Fibroblast of lung (primary cell): ENCODE measurements at regions not wholly inside any gene's neighbourhood (a gene's known extent, or its start where the extent isn't known, plus 50 kb on each side); places are given as distances from the start of the nearest gene placed in this dataset.

ENCODE experiments used
- DNase-seq, 2 donors: peaks; one replicate each; pipeline versions ENCODE4 v3.0.0 to v3.0.0-alpha.2; 2010; ENCODE audit warnings: low read depth in 2 of 2
- H2AFZ ChIP-seq: 2 replicates; pipeline ENCODE4 v1.5.1; 2012; ENCODE audit warnings: low read length, control low read depth, inconsistent platforms
- H3K27ac ChIP-seq: 2 replicates; pipeline ENCODE4 v1.5.1; 2011; ENCODE audit warnings: low read length, control low read depth; ENCODE audit not compliant: insufficient read depth
- H3K27me3 ChIP-seq: 2 replicates; pipeline ENCODE4 v1.5.1; 2011; ENCODE audit warnings: mild to moderate bottlenecking, low read length; ENCODE audit not compliant: control insufficient read depth, insufficient read depth
- H3K36me3 ChIP-seq: 2 replicates; pipeline ENCODE4 v1.5.1; 2011; ENCODE audit warnings: low read length; ENCODE audit not compliant: control insufficient read depth, insufficient read depth
- H3K4me1 ChIP-seq: 2 replicates; pipeline ENCODE4 v1.5.1; 2011; ENCODE audit warnings: low read length; ENCODE audit not compliant: control insufficient read depth, insufficient read depth; ENCODE audit errors: extremely low read depth
- H3K4me2 ChIP-seq: 2 replicates; pipeline ENCODE4 v1.5.1; 2011; ENCODE audit warnings: low read length, control low read depth; ENCODE audit not compliant: insufficient read depth; ENCODE audit errors: extremely low read depth
- H3K4me3 ChIP-seq, 4 experiments: fragments of 200-600 bp in 1 of 4; sonication (generic) in 1 of 4; replicated peaks in 1 of 4; 2 replicates each; pipeline ENCODE4 v1.5.1; 2011 to 2016; ENCODE audit warnings: low read length in 4 of 4, low read depth in 3 of 4, mild to moderate bottlenecking in 3 of 4, control low read depth in 2 of 4, inconsistent platforms in 1 of 4, mixed read lengths in 1 of 4; ENCODE audit not compliant: insufficient read depth in 1 of 4; ENCODE audit errors: control extremely low read depth in 1 of 4
- H3K79me2 ChIP-seq: 2 replicates; pipeline ENCODE4 v1.5.1; 2012; ENCODE audit warnings: mild to moderate bottlenecking, low read length, inconsistent platforms; ENCODE audit not compliant: control insufficient read depth, insufficient read depth
- H3K9ac ChIP-seq: 2 replicates; pipeline ENCODE4 v1.5.1; 2011; ENCODE audit warnings: mild to moderate bottlenecking, low read length, control low read depth; ENCODE audit not compliant: insufficient read depth
- H3K9me3 ChIP-seq: 2 replicates; pipeline ENCODE4 v1.5.1; 2012; ENCODE audit warnings: low read depth, low read length; ENCODE audit not compliant: control insufficient read depth, insufficient read depth
- H4K20me1 ChIP-seq: 2 replicates; pipeline ENCODE4 v1.5.1; 2011; ENCODE audit warnings: low read length; ENCODE audit not compliant: control insufficient read depth, insufficient read depth; ENCODE audit errors: extremely low read depth
- CTCF ChIP-seq, 2 donors: IDR thresholded peaks in 1 of 2; conservative IDR thresholded peaks in 1 of 2; 1 replicate in 1 of 2; 2 replicates in 1 of 2; pipeline ENCODE4 v1.5.1; 2011 to 2012; ENCODE audit warnings: low read length in 2 of 2, control low read depth in 1 of 2, inconsistent platforms in 1 of 2, low read depth in 1 of 2, mild to moderate bottlenecking in 1 of 2
- EZH2 ChIP-seq: IDR thresholded peaks from 2 replicates; pipeline ENCODE4 v1.5.1; 2012; ENCODE audit warnings: low read length, control low read depth, mild to moderate bottlenecking; ENCODE audit errors: missing control alignments

- Histone ChIP-seq H4K20me1 (no peaks in the 10 kb centered on the region), H3K27me3 (no peaks in the 10 kb centered on the region), H3K36me3 (no peaks in the 10 kb centered on the region), H3K4me3 (no peak overlapping the region), H3K4me1 (no peaks in the 10 kb centered on the region), H3K4me2 (no peak overlapping the region), H3K9ac (no peak overlapping the region), H3K79me2 (no peaks in the 10 kb centered on the region), H3K9me3 (no peaks in the 10 kb centered on the region), H3K27ac (no peak overlapping the region), H2AFZ (no peak overlapping the region)
- TF ChIP-seq CTCF (conservative IDR thresholded peaks at IDR 0.05 in 1 of 2, IDR thresholded peaks at IDR 0.05 in 1 of 2; ENCODE audit: low read depth in 1 of 2, low read length in 2 of 2) (no peak), EZH2 (no peak)
- DNase-seq: no peak
Measured at GRCh38 chr12:5187136-5187535, 143.5 kb downstream of the KCNA5 start.

- Histone ChIP-seq H3K27me3 (no peaks in the 10 kb centered on the region), H2AFZ (no peak overlapping the region), H3K36me3 (no peaks in the 10 kb centered on the region), H3K4me2 (no peak overlapping the region), H3K4me1 (no peaks in the 10 kb centered on the region), H3K27ac (no peak overlapping the region), H3K9me3 (no peaks in the 10 kb centered on the region), H4K20me1 (no peaks in the 10 kb centered on the region), H3K79me2 (no peaks in the 10 kb centered on the region), H3K4me3 (no peak overlapping the region), H3K9ac (no peak overlapping the region)
- peak in 1 of 2 donors; percentile 41 for DNase-seq
- TF ChIP-seq CTCF (conservative IDR thresholded peaks at IDR 0.05 in 1 of 2, IDR thresholded peaks at IDR 0.05 in 1 of 2; ENCODE audit: low read depth in 1 of 2, low read length in 2 of 2) (no peak), EZH2 (no peak)
Measured at GRCh38 chr12:5188472-5188871, 144.8 kb downstream of the KCNA5 start.

- Histone ChIP-seq H3K9ac (no peak overlapping the region), H3K4me1 (no peaks in the 10 kb centered on the region), H3K79me2 (no peaks in the 10 kb centered on the region), H3K27ac (no peak overlapping the region), H3K4me2 (no peak overlapping the region), H3K27me3 (no peaks in the 10 kb centered on the region), H3K36me3 (no peaks in the 10 kb centered on the region), H4K20me1 (no peaks in the 10 kb centered on the region), H3K9me3 (no peaks in the 10 kb centered on the region), H3K4me3 (no peak overlapping the region), H2AFZ (no peak overlapping the region)
- TF ChIP-seq CTCF (conservative IDR thresholded peaks at IDR 0.05 in 1 of 2, IDR thresholded peaks at IDR 0.05 in 1 of 2; ENCODE audit: low read depth in 1 of 2, low read length in 2 of 2): no peak
- TF ChIP-seq EZH2: no peak
- no peak for DNase-seq
Measured at GRCh38 chr12:5189173-5189572, 145.5 kb downstream of the KCNA5 start.
